ENCODE measurements at regions not wholly inside any gene's neighbourhood (a gene's known extent, or its start where the extent isn't known, plus 50 kb on each side); places are given as distances from the start of the nearest gene placed in this dataset.
A peak's percentile ranks its signal among the peaks of the same experiment; 100 is the strongest.

DNA sequence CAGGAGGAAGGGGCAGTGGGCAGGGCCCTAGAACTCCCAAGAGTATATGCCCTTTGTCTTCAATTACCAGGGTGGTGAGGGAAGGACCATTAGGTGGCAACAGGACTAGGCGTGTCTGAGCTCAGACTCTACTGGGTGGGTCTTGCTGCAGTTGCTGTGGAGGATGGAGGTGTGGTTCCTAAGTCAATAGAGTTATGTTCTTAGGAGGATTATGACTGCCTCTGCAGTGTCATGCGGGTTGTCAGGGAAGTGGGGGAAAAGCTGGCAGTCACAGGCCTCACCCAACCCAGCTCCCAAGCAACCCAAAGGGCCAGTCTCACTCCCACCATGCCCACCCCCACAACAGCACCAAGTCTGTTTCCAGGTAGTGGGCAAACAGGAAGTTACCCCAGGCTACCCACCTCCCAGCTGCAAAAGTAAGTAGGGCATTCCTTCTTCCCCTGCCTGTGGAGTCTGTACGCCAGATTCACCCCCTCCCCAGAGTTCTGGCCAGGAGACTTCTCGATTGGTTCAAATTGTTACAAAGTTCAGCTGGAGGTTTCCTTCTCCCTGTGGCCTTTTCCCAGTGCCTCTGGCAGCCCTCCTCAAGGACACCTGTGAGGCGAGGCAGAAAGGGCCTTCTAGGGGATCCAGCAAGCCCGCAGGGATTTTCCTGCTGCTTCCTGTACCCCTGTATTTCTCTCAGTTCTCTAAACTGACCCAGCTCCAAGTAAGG is 145.3 kb downstream of the HINT1 start:
- 63 to 80% methylated on average over 1 to 6 of the region's 6 CpGs for WGBS, 2 donors (ENCODE audit: low coverage in 1 of 2)
- Histone ChIP-seq H3K9me3 (peaks cover 0 to 6% of the 10 kb centered on the region in 2 donors), H3K4me1 (peaks cover 0 to 29% (median 7%) of the 10 kb centered on the region in 4 donors), H3K27me3 (no peaks in the 10 kb centered on the region), H3K4me3 (no peak overlapping the region), H3K36me3 (no peaks in the 10 kb centered on the region), H3K27ac (peak overlapping the region; percentile 63 to 85 (median 80))
- peak; percentile 81 for DNase-seq
- in situ Hi-C loops (cut with MboI; ENCODE audit: low pct_ligation_motif_present in 1 of 4, low pct_unique_long_range_greater_than_20kb in 1 of 4, low sequenced_read_pairs in 3 of 4) (no loop called here), intact Hi-C loops (cut with DNase I; ENCODE audit: low total_unique reads) (no loop called here)
- TF ChIP-seq CTCF (IDR thresholded peaks at IDR 0.05) (peak in 1 of 5 experiments; percentile 13), POLR2AphosphoS5 (IDR thresholded peaks at IDR 0.05) (peak in 1 of 3 donors; percentile 37), POLR2A (IDR thresholded peaks at IDR 0.05) (peak; percentile 60), EP300 (IDR thresholded peaks at IDR 0.05; ENCODE audit: low read depth) (no peak)

GRCh38 chr5:131019111-131019510 is 145.9 kb downstream of the HINT1 start:
- H3K4me1 ChIP-seq = peaks cover 0 to 29% (median 7%) of the 10 kb centered on the region in 4 donors
- intact Hi-C loops (cut with DNase I; ENCODE audit: low total_unique reads) (no loop called here), in situ Hi-C loops (cut with MboI; ENCODE audit: low pct_ligation_motif_present in 1 of 4, low pct_unique_long_range_greater_than_20kb in 1 of 4, low sequenced_read_pairs in 3 of 4) (no loop called here)
- WGBS, 2 donors (ENCODE audit: low coverage in 1 of 2) = 77% methylated on average over 1 of the region's 1 CpG; no CpG with 5 or more reads in 1 of the 2 donors
- H3K4me3 ChIP-seq = no peak overlapping the region
- H3K9me3 ChIP-seq = peaks cover 0 to 6% of the 10 kb centered on the region in 2 donors
- DNase-seq = no peak
- no peaks in the 10 kb centered on the region for H3K27me3 ChIP-seq
- H3K36me3 ChIP-seq = no peaks in the 10 kb centered on the region
- peak overlapping the region; percentile 54 to 80 (median 70) for H3K27ac ChIP-seq
- no peak for TF ChIP-seq POLR2A (IDR thresholded peaks at IDR 0.05)
- no peak for TF ChIP-seq POLR2AphosphoS5 (IDR thresholded peaks at IDR 0.05)
- TF ChIP-seq CTCF (IDR thresholded peaks at IDR 0.05) = no peak
- TF ChIP-seq EP300 (IDR thresholded peaks at IDR 0.05; ENCODE audit: low read depth) = no peak

DNA sequence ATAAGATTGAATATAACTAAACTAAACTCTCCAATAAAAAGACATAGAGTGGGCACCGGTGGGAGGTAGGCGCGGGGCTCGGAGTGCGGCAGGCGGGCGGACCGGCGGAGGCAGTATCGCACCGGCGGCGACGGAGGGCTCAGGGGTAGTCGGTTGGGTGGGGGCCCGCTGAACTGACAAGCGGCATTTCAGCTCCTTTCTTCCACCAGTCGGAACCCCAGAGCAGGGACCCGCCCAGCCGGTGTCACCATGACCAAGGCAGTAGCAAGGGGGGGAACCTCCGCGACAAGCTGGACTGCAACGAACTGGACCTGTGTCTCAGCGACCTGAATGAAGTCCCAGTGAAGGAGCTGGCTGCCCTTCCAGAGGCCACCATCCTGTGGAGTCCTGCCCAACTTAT is 156.7 kb downstream of the HINT1 start:
- intact Hi-C loops (cut with DNase I; ENCODE audit: low total_unique reads) = no loop called here
- 82 to 95% methylated on average over 18 to 24 of the region's 24 CpGs for WGBS, 2 donors (ENCODE audit: low coverage in 1 of 2)
- H3K27ac ChIP-seq = no peak overlapping the region
- no peaks in the 10 kb centered on the region for H3K36me3 ChIP-seq
- H3K27me3 ChIP-seq = no peaks in the 10 kb centered on the region
- in situ Hi-C loops (cut with MboI; ENCODE audit: low pct_ligation_motif_present in 1 of 4, low pct_unique_long_range_greater_than_20kb in 1 of 4, low sequenced_read_pairs in 3 of 4) = no loop called here
- DNase-seq = no peak
- H3K4me1 ChIP-seq = no peaks in the 10 kb centered on the region
- no peaks in the 10 kb centered on the region for H3K9me3 ChIP-seq
- no peak for TF ChIP-seq EP300 (IDR thresholded peaks at IDR 0.05; ENCODE audit: low read depth)
- TF ChIP-seq CTCF (IDR thresholded peaks at IDR 0.05) = no peak
- TF ChIP-seq POLR2A (IDR thresholded peaks at IDR 0.05) = no peak
- TF ChIP-seq POLR2AphosphoS5 (IDR thresholded peaks at IDR 0.05) = no peak
- no peak overlapping the region for H3K4me3 ChIP-seq

GRCh38 chr5:131005963-131006684 is 158.9 kb downstream of the HINT1 start:
- in situ Hi-C loops (cut with MboI; ENCODE audit: low pct_ligation_motif_present in 1 of 4, low pct_unique_long_range_greater_than_20kb in 1 of 4, low sequenced_read_pairs in 3 of 4) = no loop called here
- Histone ChIP-seq H3K36me3 (no peaks in the 10 kb centered on the region), H3K9me3 (no peaks in the 10 kb centered on the region), H3K4me1 (no peaks in the 10 kb centered on the region), H3K27me3 (no peaks in the 10 kb centered on the region), H3K27ac (no peak overlapping the region), H3K4me3 (no peak overlapping the region)
- TF ChIP-seq CTCF (IDR thresholded peaks at IDR 0.05) (no peak), POLR2AphosphoS5 (IDR thresholded peaks at IDR 0.05) (no peak), EP300 (IDR thresholded peaks at IDR 0.05; ENCODE audit: low read depth) (no peak), POLR2A (IDR thresholded peaks at IDR 0.05) (no peak)
- 65% methylated on average over 3 of the region's 3 CpGs; no CpG with 5 or more reads in 1 of the 2 donors for WGBS, 2 donors (ENCODE audit: low coverage in 1 of 2)
- intact Hi-C loops (cut with DNase I; ENCODE audit: low total_unique reads) = no loop called here
- DNase-seq = no peak

Measured in transverse colon (tissue), 4 donors.